Keratinocyte (primary cell): ENCODE measurements at regions not wholly inside any gene's neighbourhood (a gene's known extent, or its start where the extent isn't known, plus 50 kb on each side); places are given as distances from the start of the nearest gene placed in this dataset.

Experiments
- DNase-seq: peaks from one replicate; pipeline ENCODE4 v3.0.0-alpha.2; 2011; ENCODE audit warnings: low read depth, missing footprints, low spot score
- FAIRE-seq: peaks from 2 replicates; lab custom pipeline; 2011; peaks lifted over from hg19 to GRCh38; lab: Jason Lieb, UNC
- H2AFZ ChIP-seq: 2 replicates; pipeline ENCODE4 v1.6.0; 2012; ENCODE audit warnings: low read length, control low read depth, inconsistent platforms; ENCODE audit not compliant: control insufficient read depth
- H3K27ac ChIP-seq: 2 replicates; pipeline ENCODE4 v1.5.1; 2011; ENCODE audit warnings: low read length; ENCODE audit not compliant: control insufficient read depth, insufficient read depth
- H3K27me3 ChIP-seq: 3 replicates; pipeline ENCODE4 v1.6.0; 2011; ENCODE audit warnings: low read length; ENCODE audit not compliant: control insufficient read depth, insufficient read depth; ENCODE audit errors: extremely low read depth
- H3K36me3 ChIP-seq, 2 experiments: 2 replicates in 1 of 2; 3 replicates in 1 of 2; pipeline ENCODE4 v1.5.1; 2011; ENCODE audit warnings: low read length in 2 of 2, mild to moderate bottlenecking in 1 of 2; ENCODE audit not compliant: control insufficient read depth in 2 of 2, insufficient read depth in 2 of 2; ENCODE audit errors: extremely low read depth in 1 of 2
- H3K4me1 ChIP-seq: 3 replicates; pipeline ENCODE4 v1.5.1; 2011; ENCODE audit warnings: low read length; ENCODE audit not compliant: control insufficient read depth, insufficient read depth; ENCODE audit errors: extremely low read depth
- H3K4me2 ChIP-seq: 3 replicates; pipeline ENCODE4 v1.6.0; 2011; ENCODE audit warnings: low read depth, low read length; ENCODE audit not compliant: control insufficient read depth, insufficient read depth; ENCODE audit errors: extremely low read depth
- H3K4me3 ChIP-seq, 3 experiments: fragments of 200-600 bp in 1 of 3; sonication (generic) in 1 of 3; 2 replicates in 2 of 3; 3 replicates in 1 of 3; pipeline ENCODE4 v1.5.1; 2011 to 2016; ENCODE audit warnings: low read length in 3 of 3, mild to moderate bottlenecking in 3 of 3, control low read depth in 2 of 3, inconsistent platforms in 1 of 3, low read depth in 1 of 3, mixed read lengths in 1 of 3, mixed run types in 1 of 3, moderate library complexity in 1 of 3; ENCODE audit not compliant: control insufficient read depth in 2 of 3, insufficient read depth in 2 of 3; ENCODE audit errors: extremely low read depth in 1 of 3
- H3K79me2 ChIP-seq: 2 replicates; pipeline ENCODE4 v1.6.0; 2012; ENCODE audit warnings: low read length; ENCODE audit not compliant: control insufficient read depth, insufficient read depth
- H3K9ac ChIP-seq: 3 replicates; pipeline ENCODE4 v1.6.0; 2011; ENCODE audit warnings: low read length; ENCODE audit not compliant: control insufficient read depth, insufficient read depth; ENCODE audit errors: extremely low read depth
- H3K9me1 ChIP-seq: 3 replicates; pipeline ENCODE4 v1.6.0; 2011; ENCODE audit warnings: low read length; ENCODE audit not compliant: control insufficient read depth, insufficient read depth; ENCODE audit errors: extremely low read depth
- H3K9me3 ChIP-seq: 2 replicates; pipeline ENCODE4 v1.5.1; 2012; ENCODE audit warnings: low read depth, low read length; ENCODE audit not compliant: control insufficient read depth
- H4K20me1 ChIP-seq: 3 replicates; pipeline ENCODE4 v1.6.0; 2011; ENCODE audit warnings: low read length; ENCODE audit not compliant: control insufficient read depth, insufficient read depth; ENCODE audit errors: extremely low read depth
- CTCF ChIP-seq, 3 experiments: IDR thresholded peaks in 1 of 3; conservative IDR thresholded peaks in 1 of 3; optimal IDR thresholded peaks in 1 of 3; 2 replicates in 2 of 3; 3 replicates in 1 of 3; pipeline versions ENCODE3 to v1.5.1; 2011; ENCODE audit warnings: low read length in 3 of 3, mild to moderate bottlenecking in 3 of 3, moderate library complexity in 2 of 3, control low read depth in 1 of 3, inconsistent platforms in 1 of 3; ENCODE audit not compliant: insufficient read depth in 2 of 3; ENCODE audit errors: extremely low read depth in 1 of 3
- EZH2 ChIP-seq: IDR thresholded peaks from one replicate; pipeline ENCODE4 v1.6.1; 2012; ENCODE audit warnings: inconsistent platforms, mild to moderate bottlenecking, low read length, moderate library complexity
- dilution Hi-C: fragments of 300-500 bp; cut with MboI; formaldehyde crosslinking; loops from one replicate; pipeline ENCODE4 v1.7.0; 2020; ENCODE audit warnings: low sequenced_read_pairs; ENCODE audit not compliant: extremely low pct_ligation_motif_present

- H3K4me2 ChIP-seq = no peak overlapping the region
- TF ChIP-seq EZH2 = no peak
- no peak for TF ChIP-seq CTCF (optimal IDR thresholded peaks at IDR 0.05 in 1 of 3, IDR thresholded peaks at IDR 0.05 in 1 of 3, conservative IDR thresholded peaks at IDR 0.05 in 1 of 3; ENCODE audit: extremely low read depth in 1 of 3, insufficient read depth in 2 of 3, low read length in 3 of 3)
- H3K9ac ChIP-seq = no peak overlapping the region
- H3K4me3 ChIP-seq = no peak overlapping the region
- FAIRE-seq (no peak), DNase-seq (no peak)
- no peaks in the 10 kb centered on the region for H3K36me3 ChIP-seq
- H3K79me2 ChIP-seq = no peaks in the 10 kb centered on the region
- no peak overlapping the region for H2AFZ ChIP-seq
- no peaks in the 10 kb centered on the region for H3K27me3 ChIP-seq
- peaks cover 2% of the 10 kb centered on the region for H3K9me3 ChIP-seq
- H3K27ac ChIP-seq = no peak overlapping the region
- dilution Hi-C loops = no loop called here
- no peaks in the 10 kb centered on the region for H3K9me1 ChIP-seq
- H4K20me1 ChIP-seq = no peaks in the 10 kb centered on the region
- peaks cover 26% of the 10 kb centered on the region for H3K4me1 ChIP-seq
Observed at GRCh38 chr12:130101370-130101769, 60.9 kb upstream of the FZD10 start.

DNA sequence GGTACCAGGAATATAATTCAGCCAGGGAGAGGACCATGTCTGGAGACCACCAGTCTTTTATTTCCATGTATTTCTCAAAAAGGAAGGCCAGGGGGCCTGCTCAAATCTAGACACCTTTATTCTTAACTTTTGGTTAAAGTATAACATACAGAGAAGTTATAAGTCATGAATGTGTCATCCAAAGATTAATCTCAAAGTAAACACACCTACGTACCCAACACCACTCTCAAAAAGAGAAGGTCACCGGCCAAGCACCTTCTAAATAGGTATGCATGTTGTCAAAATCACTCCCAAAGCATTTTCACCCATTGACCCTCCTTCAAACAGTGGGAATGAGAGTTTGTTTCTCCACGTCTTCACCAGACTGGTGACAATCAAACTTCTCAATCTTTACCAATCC, 60.0 kb upstream of the FZD10 start:
- Histone ChIP-seq H2AFZ (no peak overlapping the region), H3K27me3 (no peaks in the 10 kb centered on the region), H4K20me1 (no peaks in the 10 kb centered on the region), H3K36me3 (no peaks in the 10 kb centered on the region), H3K79me2 (no peaks in the 10 kb centered on the region), H3K9me3 (peaks cover 2% of the 10 kb centered on the region), H3K4me3 (no peak overlapping the region), H3K9ac (no peak overlapping the region), H3K4me2 (no peak overlapping the region), H3K4me1 (peaks cover 21% of the 10 kb centered on the region), H3K9me1 (no peaks in the 10 kb centered on the region), H3K27ac (no peak overlapping the region)
- TF ChIP-seq EZH2 = no peak
- TF ChIP-seq CTCF (optimal IDR thresholded peaks at IDR 0.05 in 1 of 3, IDR thresholded peaks at IDR 0.05 in 1 of 3, conservative IDR thresholded peaks at IDR 0.05 in 1 of 3; ENCODE audit: extremely low read depth in 1 of 3, insufficient read depth in 2 of 3, low read length in 3 of 3) = no peak
- peak; percentile 13 for FAIRE-seq
- dilution Hi-C loops = no loop called here
- no peak for DNase-seq
